Lower leg skin (tissue), 3 donors: ENCODE measurements at regions not wholly inside any gene's neighbourhood (a gene's known extent, or its start where the extent isn't known, plus 50 kb on each side); places are given as distances from the start of the nearest gene placed in this dataset.

Source experiments
- POLR2A ChIP-seq, 2 donors: fragments of 450-650 bp; IDR thresholded peaks; one replicate each; pipeline ENCODE4 v1.6.1; 2016 to 2017; ENCODE audit warnings: antibody characterized with exemption in 2 of 2, mild to moderate bottlenecking in 1 of 2, moderate library complexity in 1 of 2
- TF ChIP-seq, protein P1 (sequence below), 3 donors: fragments of 450-650 bp; IDR thresholded peaks; one replicate each; pipeline ENCODE4 v1.5.1; 2016; ENCODE audit warnings: antibody characterized with exemption in 3 of 3, mild to moderate bottlenecking in 3 of 3, moderate library complexity in 2 of 3

DNA sequence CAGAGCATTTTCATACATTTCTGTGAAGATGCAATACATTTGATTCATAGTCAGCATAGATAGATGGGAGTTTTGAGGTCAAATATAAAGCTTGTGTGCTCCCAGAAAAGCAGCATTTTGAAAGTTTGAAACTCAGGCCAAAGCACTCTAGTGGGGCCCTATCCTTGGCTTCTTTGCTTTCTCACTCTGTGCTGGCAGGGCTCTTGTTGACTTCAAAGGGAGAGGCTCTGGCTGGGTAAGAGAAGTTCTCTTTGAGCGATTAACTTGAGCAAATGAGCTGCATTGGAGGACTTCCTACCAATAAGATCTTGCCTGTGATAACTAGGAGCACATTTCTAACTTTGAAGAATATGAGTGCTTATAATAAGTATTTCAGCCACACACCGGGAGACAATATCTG, 214.0 kb upstream of the RARB start:
- TF ChIP-seq, protein P1, sequence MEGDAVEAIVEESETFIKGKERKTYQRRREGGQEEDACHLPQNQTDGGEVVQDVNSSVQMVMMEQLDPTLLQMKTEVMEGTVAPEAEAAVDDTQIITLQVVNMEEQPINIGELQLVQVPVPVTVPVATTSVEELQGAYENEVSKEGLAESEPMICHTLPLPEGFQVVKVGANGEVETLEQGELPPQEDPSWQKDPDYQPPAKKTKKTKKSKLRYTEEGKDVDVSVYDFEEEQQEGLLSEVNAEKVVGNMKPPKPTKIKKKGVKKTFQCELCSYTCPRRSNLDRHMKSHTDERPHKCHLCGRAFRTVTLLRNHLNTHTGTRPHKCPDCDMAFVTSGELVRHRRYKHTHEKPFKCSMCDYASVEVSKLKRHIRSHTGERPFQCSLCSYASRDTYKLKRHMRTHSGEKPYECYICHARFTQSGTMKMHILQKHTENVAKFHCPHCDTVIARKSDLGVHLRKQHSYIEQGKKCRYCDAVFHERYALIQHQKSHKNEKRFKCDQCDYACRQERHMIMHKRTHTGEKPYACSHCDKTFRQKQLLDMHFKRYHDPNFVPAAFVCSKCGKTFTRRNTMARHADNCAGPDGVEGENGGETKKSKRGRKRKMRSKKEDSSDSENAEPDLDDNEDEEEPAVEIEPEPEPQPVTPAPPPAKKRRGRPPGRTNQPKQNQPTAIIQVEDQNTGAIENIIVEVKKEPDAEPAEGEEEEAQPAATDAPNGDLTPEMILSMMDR (IDR thresholded peaks at IDR 0.05): no peak
- TF ChIP-seq POLR2A (IDR thresholded peaks at IDR 0.05): no peak
